HG03460 (cell line): ENCODE measurements at regions not wholly inside any gene's neighbourhood (a gene's known extent, or its start where the extent isn't known, plus 50 kb on each side); places are given as distances from the start of the nearest gene placed in this dataset.

Experiments used
- ATAC-seq: cut with Tn5 transposase; IDR thresholded peaks from one replicate; pipeline ENCODE4 v1.9.1; 2021; ENCODE audit not compliant: unreplicated experiment

- ATAC-seq = no peak
Observed at GRCh38 chr5:8314965-8315364, 446.0 kb downstream of the MTRR start.

- no peak for ATAC-seq
Observed at GRCh38 chr5:8316608-8317280, 447.8 kb downstream of the MTRR start.

- no peak for ATAC-seq
Observed at GRCh38 chr5:8317335-8317734, 448.4 kb downstream of the MTRR start.

GRCh38 chr5:8320244-8320643 is 451.3 kb downstream of the MTRR start:
- no peak for ATAC-seq

DNA sequence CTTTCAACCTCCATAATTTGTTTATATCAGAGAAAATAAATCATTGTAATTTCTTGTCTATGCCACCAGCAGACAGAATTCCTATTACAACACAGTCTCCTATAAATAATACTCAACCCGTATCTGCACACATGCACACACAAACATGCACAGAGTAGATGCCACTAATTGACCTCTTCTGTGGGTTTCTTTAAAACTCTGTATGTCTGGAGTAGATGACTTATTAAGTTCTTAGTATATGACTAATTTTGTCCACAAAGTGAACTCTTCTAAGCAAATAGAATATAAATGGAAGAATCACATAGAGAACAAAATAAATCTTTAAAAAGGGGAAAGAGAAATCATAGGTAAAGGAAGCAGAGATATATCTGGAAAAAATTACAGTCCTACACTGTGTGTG is 452.3 kb downstream of the MTRR start:
- ATAC-seq = no peak

DNA sequence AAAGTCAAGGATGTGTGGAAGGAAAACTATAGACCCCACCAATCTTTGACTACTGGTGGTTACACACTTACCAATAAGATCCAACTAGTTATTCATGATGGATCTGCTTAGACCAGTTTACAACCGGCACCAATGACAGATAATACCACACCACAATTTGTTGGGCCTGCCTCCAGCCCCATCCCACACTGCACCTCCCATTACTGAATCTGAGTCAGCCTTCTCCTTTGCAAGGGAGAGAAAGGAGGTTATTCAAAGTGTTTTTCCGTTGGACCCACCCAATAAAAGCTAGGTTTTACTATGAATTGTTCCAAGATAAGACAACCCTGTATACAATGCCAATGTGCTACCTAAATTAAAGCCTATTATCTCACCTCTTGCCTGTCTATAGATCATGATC is 453.5 kb downstream of the MTRR start:
- no peak for ATAC-seq

- ATAC-seq = no peak
Observed at GRCh38 chr5:8327016-8327415, 458.1 kb downstream of the MTRR start.

DNA sequence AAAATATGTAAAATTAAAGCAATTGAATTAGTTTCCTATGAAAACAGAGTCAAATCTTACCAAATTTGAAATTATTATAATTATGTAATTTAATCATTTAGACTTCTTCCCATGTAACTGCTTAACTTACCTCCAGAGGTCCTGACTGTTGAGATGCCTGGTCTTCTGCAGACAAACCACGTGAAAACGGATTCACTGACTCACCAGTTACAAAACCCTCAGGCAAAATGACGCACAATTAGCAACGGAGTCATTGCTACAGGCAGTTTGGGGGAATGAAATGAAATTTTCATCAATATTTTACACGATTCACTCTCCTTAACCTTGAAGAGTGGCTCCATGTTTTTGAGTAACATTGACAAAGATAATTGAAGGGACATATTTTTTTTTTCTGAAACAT is 460.8 kb downstream of the MTRR start:
- ATAC-seq = no peak

- ATAC-seq = no peak
Observed at GRCh38 chr5:8332666-8333445, 463.9 kb downstream of the MTRR start.

DNA sequence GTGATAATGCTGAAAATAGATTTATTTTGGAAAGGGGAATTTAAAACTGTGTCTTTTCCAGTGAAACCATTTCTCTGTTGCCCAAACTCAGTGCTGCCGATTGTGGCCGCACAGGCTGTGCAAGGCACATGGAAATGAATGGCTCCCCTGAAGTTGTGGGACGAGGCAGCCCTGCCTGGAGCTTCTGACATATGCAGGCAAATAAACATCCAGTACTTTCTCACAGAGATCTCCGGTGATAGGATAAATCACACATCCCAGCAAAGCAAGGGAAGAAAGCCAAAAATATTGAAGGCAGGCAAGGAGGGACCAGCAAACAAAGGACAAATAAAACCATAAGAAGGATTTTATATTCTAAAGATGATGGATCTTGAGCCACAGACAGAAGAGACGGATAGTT is 464.5 kb downstream of the MTRR start:
- ATAC-seq = no peak

- no peak for ATAC-seq
Observed at GRCh38 chr5:8333977-8334376, 465.0 kb downstream of the MTRR start.

DNA sequence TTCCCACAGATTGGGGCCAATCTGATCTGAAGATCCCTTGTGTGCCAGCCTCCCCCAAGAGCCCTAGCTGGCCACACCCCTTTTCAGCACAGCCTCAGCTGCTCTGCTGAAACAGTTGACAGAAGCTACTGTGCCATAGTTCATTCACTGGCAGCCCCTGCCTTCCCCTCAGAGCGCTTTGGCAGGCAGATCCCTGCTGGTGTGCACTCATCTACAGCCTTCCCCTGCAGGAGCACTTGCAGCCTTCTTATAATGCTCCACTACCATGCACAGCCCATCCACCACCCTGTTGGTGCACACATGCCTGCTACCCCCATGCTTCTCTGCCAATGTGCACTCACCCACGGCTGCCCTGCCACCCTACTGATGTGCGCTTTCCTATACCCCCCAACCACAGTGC is 471.3 kb downstream of the MTRR start:
- ATAC-seq = no peak

DNA sequence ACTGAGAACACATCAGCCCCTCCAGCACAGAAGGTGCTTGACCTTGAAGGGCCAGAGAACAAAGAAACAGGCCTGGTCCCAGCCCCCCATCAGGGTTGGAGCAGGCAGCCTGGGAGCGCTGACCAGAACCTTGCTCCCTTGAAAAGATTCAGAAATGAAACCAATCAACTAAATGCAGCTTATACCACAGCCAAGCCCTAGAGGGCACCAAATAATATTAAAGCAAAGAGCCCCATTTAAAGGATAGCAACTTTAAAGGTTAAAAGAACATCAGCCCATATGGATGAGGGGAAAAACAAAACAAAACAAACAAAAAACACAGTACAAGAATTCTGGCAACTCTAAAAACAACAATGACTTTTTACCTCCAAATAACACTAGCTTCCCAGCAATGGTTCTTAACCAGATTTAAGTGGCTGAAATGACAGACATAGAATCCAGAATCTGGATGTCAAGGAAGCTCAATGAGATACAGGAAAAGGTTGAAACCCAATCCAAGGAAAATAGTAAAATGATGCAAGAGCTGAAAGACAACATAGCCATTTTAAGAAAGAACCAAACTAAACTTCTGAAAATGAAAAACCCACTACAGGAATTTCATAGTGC is 471.9 kb downstream of the MTRR start:
- no peak for ATAC-seq

- no peak for ATAC-seq
Observed at GRCh38 chr5:8341406-8341805, 472.5 kb downstream of the MTRR start.

DNA sequence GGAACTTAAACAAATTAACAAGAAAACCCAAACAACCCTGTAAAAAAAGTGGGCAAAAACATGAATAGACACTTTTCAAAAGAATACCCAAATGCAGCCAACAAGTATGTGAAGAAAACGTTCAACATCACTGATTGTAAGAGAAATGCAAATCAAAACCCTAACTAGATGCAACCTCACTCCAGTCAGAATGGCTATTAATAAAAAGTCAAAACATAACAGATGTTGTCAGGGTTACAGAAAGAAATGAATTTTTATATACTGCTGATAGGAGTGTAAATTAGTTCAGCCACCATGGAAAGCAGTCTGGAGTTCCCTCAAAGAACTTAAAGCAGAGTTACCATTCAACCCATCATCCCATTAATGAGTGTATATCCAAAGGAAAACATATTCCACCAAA is 479.0 kb downstream of the MTRR start:
- ATAC-seq = no peak

GRCh38 chr5:8349855-8350254 is 480.9 kb downstream of the MTRR start:
- peak; percentile 98 for ATAC-seq

DNA sequence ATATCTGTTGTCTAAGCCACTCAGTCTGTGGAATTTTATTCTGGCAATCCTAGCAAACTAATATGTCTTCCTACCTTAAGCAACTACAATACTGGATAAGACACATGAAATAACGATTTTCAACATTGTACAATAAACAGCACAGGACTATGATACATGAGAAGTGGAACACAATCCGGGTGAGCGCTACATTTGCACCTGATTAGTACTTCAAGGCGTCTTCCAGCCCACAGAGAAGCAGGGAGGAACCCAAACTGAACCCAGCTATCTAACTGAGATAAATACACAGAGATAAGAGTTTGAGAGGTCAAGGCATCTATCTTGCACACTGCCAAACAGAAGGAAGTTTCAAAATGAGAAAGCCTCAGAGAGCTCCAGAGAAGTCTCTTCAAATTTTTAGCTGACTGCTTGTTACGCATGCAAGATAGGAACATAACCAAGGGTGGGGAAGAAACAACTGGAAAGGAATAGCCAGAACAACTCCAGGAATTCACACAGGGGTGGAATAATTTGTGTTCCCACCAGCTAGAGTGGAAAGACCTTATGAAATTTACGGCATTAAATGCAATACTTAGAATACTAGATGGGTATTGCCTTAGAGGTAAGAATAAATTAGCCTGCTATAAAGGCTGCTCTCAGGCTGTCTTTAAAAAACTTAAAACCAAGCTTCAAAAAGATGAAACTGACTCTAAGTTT is 481.8 kb downstream of the MTRR start:
- no peak for ATAC-seq

DNA sequence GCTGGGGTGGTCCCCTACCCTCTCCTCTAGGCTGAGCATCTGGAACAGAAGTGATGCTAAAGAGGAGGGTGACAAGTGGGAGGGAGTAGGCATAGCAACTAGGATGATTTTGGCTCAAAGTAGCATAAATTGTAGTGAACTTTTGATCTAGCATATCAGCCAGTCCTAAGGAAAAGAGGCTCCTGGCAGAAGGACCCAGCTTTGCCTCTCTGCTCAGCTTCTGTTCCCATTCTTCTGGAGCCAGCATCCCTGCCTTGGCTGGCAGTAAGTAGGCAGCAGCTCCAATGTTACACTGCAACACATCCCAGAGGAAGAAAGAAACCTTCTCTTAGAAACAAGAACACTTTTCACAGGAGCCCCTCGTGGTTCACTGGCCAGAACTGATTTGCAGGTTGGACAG is 487.0 kb downstream of the MTRR start:
- ATAC-seq = no peak

- ATAC-seq = no peak
Observed at GRCh38 chr5:8360012-8360411, 491.1 kb downstream of the MTRR start.

DNA sequence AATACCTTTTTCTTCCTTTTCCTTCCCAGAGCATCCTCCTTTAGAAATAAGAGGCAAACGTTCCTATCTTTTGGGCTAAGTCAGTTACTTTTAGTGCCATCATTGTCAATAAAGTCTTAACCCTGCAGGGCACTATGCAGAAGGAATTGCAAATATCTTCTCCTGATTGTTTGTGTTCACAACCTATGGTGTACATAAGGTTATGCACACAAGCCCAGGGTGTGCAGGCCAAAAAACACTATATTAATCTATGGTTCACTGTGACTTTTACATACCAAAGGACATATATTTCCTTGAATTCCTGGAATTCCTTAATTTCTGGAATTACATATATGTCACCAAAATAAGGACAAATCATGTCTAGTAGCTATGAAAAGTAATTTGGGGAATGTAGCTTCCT is 493.5 kb downstream of the MTRR start:
- ATAC-seq = no peak

GRCh38 chr5:8363138-8363537 is 494.2 kb downstream of the MTRR start:
- no peak for ATAC-seq

GRCh38 chr5:8366266-8366665 is 497.3 kb downstream of the MTRR start:
- ATAC-seq = no peak
